ENCODE measurements at regions not wholly inside any gene's neighbourhood (a gene's known extent, or its start where the extent isn't known, plus 50 kb on each side); places are given as distances from the start of the nearest gene placed in this dataset.

GRCh38 chr18:43620936-43621335 is 343.6 kb upstream of the SYT4 start:
- TF ChIP-seq MAX (IDR thresholded peaks at IDR 0.05; ENCODE audit: low read depth, low read length) (no peak), CTCF (IDR thresholded peaks at IDR 0.05; ENCODE audit: low read depth, low read length) (peak; percentile 5)
- DNase-seq (ENCODE audit: low read depth), result peak; percentile 27
- H3K4me3 ChIP-seq (ENCODE audit: low read depth, low read length), result no peak overlapping the region

GRCh38 chr18:43622024-43622423 is 344.7 kb upstream of the SYT4 start:
- TF ChIP-seq CTCF (IDR thresholded peaks at IDR 0.05; ENCODE audit: low read depth, low read length) (no peak), MYC (IDR thresholded peaks at IDR 0.05; ENCODE audit: low read depth, low read length) (no peak), POLR2A (IDR thresholded peaks at IDR 0.05; ENCODE audit: extremely low read depth, insufficient read length) (no peak), MAX (IDR thresholded peaks at IDR 0.05; ENCODE audit: low read depth, low read length) (no peak)

GRCh38 chr18:43625582-43625981 is 348.3 kb upstream of the SYT4 start:
- no peak for TF ChIP-seq MYC (IDR thresholded peaks at IDR 0.05; ENCODE audit: low read depth, low read length)
- no peak for TF ChIP-seq MAX (IDR thresholded peaks at IDR 0.05; ENCODE audit: low read depth, low read length)
- TF ChIP-seq CTCF (IDR thresholded peaks at IDR 0.05; ENCODE audit: low read depth, low read length), result no peak
- no peak for TF ChIP-seq POLR2A (IDR thresholded peaks at IDR 0.05; ENCODE audit: extremely low read depth, insufficient read length)
- DNase-seq (ENCODE audit: low read depth), result no peak
- H3K4me3 ChIP-seq (ENCODE audit: low read depth, low read length), result no peak overlapping the region

More at GRCh38 chr18:43622024-43622423, 344.7 kb upstream of the SYT4 start:
- DNase-seq (ENCODE audit: low read depth), result no peak
- H3K4me3 ChIP-seq (ENCODE audit: low read depth, low read length), result no peak overlapping the region

GRCh38 chr18:43627848-43628530 is 350.7 kb upstream of the SYT4 start:
- no peak for DNase-seq (ENCODE audit: low read depth)
- H3K4me3 ChIP-seq (ENCODE audit: low read depth, low read length), result no peak overlapping the region
- TF ChIP-seq MAX (IDR thresholded peaks at IDR 0.05; ENCODE audit: low read depth, low read length) (no peak), CTCF (IDR thresholded peaks at IDR 0.05; ENCODE audit: low read depth, low read length) (no peak), POLR2A (IDR thresholded peaks at IDR 0.05; ENCODE audit: extremely low read depth, insufficient read length) (no peak), MYC (IDR thresholded peaks at IDR 0.05; ENCODE audit: low read depth, low read length) (no peak)

- TF ChIP-seq MYC (IDR thresholded peaks at IDR 0.05; ENCODE audit: low read depth, low read length) (no peak), CTCF (IDR thresholded peaks at IDR 0.05; ENCODE audit: low read depth, low read length) (no peak), POLR2A (IDR thresholded peaks at IDR 0.05; ENCODE audit: extremely low read depth, insufficient read length) (no peak), MAX (IDR thresholded peaks at IDR 0.05; ENCODE audit: low read depth, low read length) (no peak)
- DNase-seq (ENCODE audit: low read depth), result no peak
- H3K4me3 ChIP-seq (ENCODE audit: low read depth, low read length), result no peak overlapping the region
These were observed 357.7 kb upstream of the SYT4 start for GRCh38 chr18:43634994-43635393.
